K562 (cell line): ENCODE measurements at regions not wholly inside any gene's neighbourhood (a gene's known extent, or its start where the extent isn't known, plus 50 kb on each side); places are given as distances from the start of the nearest gene placed in this dataset.

Source experiments
- ATAC-seq: fragments of 200-7000 bp; cut with Tn5 transposase; 3 replicates; pipeline ENCODE4 v1.9.1; 2020; ENCODE audit warnings: moderate library complexity
- BruUV-seq: library from RNA; stranded (reverse); fragments of 400-500 nt; replicated peaks from 2 replicates; lab custom pipeline; 2021; lab: Mats Ljungman, UMichigan
- CTCF ChIA-PET: fragments of 300-600 bp; formaldehyde crosslinking; extraction: SDS; loops from one replicate; lab custom pipeline; 2021; ENCODE audit warnings: low intra/inter-chr PET ratio; lab: Yijun Ruan, JAX
- POLR2A ChIA-PET: fragments of 300-600, 350-650 bp; sonication (Branson Sonifier 250); formaldehyde crosslinking; extraction: SDS; loops from one replicate; lab custom pipeline; 2021; ENCODE audit warnings: antibody characterized with exemption, inconsistent platforms; lab: Yijun Ruan, JAX
- DNase-seq, 4 experiments: peaks; one replicate each; pipeline versions ENCODE4 v3.0.0 to v3.0.0-alpha.2; 2011 to 2018; ENCODE audit warnings: low spot score in 3 of 4, mixed read lengths in 3 of 4; ENCODE audit errors: extremely low read depth in 1 of 4
- FAIRE-seq: peaks from 2 replicates; lab custom pipeline; 2011; peaks lifted over from hg19 to GRCh38; lab: Jason Lieb, UNC
- H2AFZ ChIP-seq: 2 replicates; pipeline ENCODE4 v1.6.0; 2011; ENCODE audit warnings: low read depth, low read length, control low read depth, inconsistent platforms
- H3K27ac ChIP-seq: fragments of 200-600 bp; 3 replicates; pipeline ENCODE4 v1.8.0; 2011; ENCODE audit warnings: low read depth, mild to moderate bottlenecking, control low read depth, inconsistent platforms, low read length, moderate library complexity, mixed read lengths; ENCODE audit errors: extremely low read depth
- H3K27me3 ChIP-seq, 2 experiments: fragments of 300-600 bp in 1 of 2; 2 replicates in 1 of 2; 3 replicates in 1 of 2; pipeline versions ENCODE4 v1.6.0 to v1.8.0; 2011; ENCODE audit warnings: inconsistent platforms in 2 of 2, low read length in 2 of 2, mild to moderate bottlenecking in 1 of 2, mixed read lengths in 1 of 2, moderate library complexity in 1 of 2; ENCODE audit not compliant: control insufficient read depth in 2 of 2, insufficient read depth in 2 of 2
- H3K36me3 ChIP-seq: fragments of 300-600 bp; 3 replicates; pipeline ENCODE4 v1.8.0; 2011; ENCODE audit warnings: mild to moderate bottlenecking, low read length, inconsistent platforms; ENCODE audit not compliant: control insufficient read depth, insufficient read depth
- H3K4me1 ChIP-seq, 2 experiments: fragments of 200-600 bp in 1 of 2; replicated peaks in 1 of 2; 2 replicates in 1 of 2; 3 replicates in 1 of 2; pipeline versions ENCODE4 v1.5.1 to v1.8.0; 2011; ENCODE audit warnings: inconsistent platforms in 2 of 2, low read length in 2 of 2, mild to moderate bottlenecking in 1 of 2, mixed read lengths in 1 of 2, moderate library complexity in 1 of 2; ENCODE audit not compliant: control insufficient read depth in 2 of 2, insufficient read depth in 2 of 2
- H3K4me2 ChIP-seq: 2 replicates; pipeline ENCODE4 v1.6.1; 2011; ENCODE audit warnings: low read length, control low read depth, inconsistent platforms, mixed read lengths; ENCODE audit not compliant: insufficient read depth
- H3K4me3 ChIP-seq: fragments of 200-600 bp; sonication (generic), shearing (Covaris generic); 2 replicates; pipeline ENCODE4 v1.5.1; 2016; ENCODE audit warnings: control low read depth, inconsistent platforms
- H3K79me2 ChIP-seq: fragments of 200-600 bp; 3 replicates; pipeline ENCODE4 v1.8.0; 2011; ENCODE audit warnings: low read length, inconsistent platforms; ENCODE audit not compliant: control insufficient read depth, insufficient read depth
- H3K9ac ChIP-seq, 2 experiments: 2 replicates each; pipeline versions ENCODE4 v1.6.0 to v1.6.1; 2011; ENCODE audit warnings: low read depth in 2 of 2, low read length in 2 of 2, control low read depth in 1 of 2, inconsistent platforms in 1 of 2, mild to moderate bottlenecking in 1 of 2, mixed read lengths in 1 of 2; ENCODE audit not compliant: insufficient read depth in 1 of 2
- H3K9me1 ChIP-seq: one replicate; pipeline ENCODE4 v1.6.0; 2011; ENCODE audit warnings: inconsistent platforms, mild to moderate bottlenecking, low read length, moderate library complexity; ENCODE audit not compliant: control insufficient read depth, insufficient read depth
- H3K9me3 ChIP-seq: replicated peaks from 2 replicates; pipeline ENCODE4 v1.5.1; 2011; ENCODE audit warnings: low read depth, low read length, inconsistent platforms; ENCODE audit not compliant: control insufficient read depth, insufficient read depth
- H4K20me1 ChIP-seq: replicated peaks from 2 replicates; pipeline ENCODE4 v1.6.1; 2011; ENCODE audit warnings: low read length, inconsistent platforms, mixed read lengths; ENCODE audit not compliant: control insufficient read depth, insufficient read depth
- ARID2 ChIP-seq: fragments of 450-650 bp; IDR thresholded peaks from 2 replicates; pipeline ENCODE4 v1.6.1; 2017; ENCODE audit warnings: antibody characterized with exemption, mild to moderate bottlenecking
- ATF4 ChIP-seq: fragments of 450-650 bp; formaldehyde crosslinking; IDR thresholded peaks from 2 replicates; pipeline ENCODE4 v1.4.0; 2022; ENCODE audit warnings: mild to moderate bottlenecking, moderate library complexity
- BRD4 ChIP-seq: fragments of 200-600 bp; sonication (generic); IDR thresholded peaks from 2 replicates; pipeline ENCODE4 v1.6.1; 2017; ENCODE audit warnings: inconsistent platforms
- EHMT2 ChIP-seq: fragments of 450-650 bp; IDR thresholded peaks from 2 replicates; pipeline ENCODE4 v1.6.1; 2018; ENCODE audit warnings: antibody characterized with exemption
- FOXP1 ChIP-seq: sonication (generic); formaldehyde crosslinking; IDR thresholded peaks from 2 replicates; pipeline ENCODE4 v1.8.0; 2022; ENCODE audit warnings: mild to moderate bottlenecking, missing genetic modification reagents
- HNRNPLL ChIP-seq: fragments of 200-400 bp; formaldehyde crosslinking; IDR thresholded peaks from 2 replicates; pipeline ENCODE4 v1.6.1; 2017; ENCODE audit warnings: low read length, low read depth, mild to moderate bottlenecking; ENCODE audit not compliant: poor library complexity, severe bottlenecking
- MLX ChIP-seq, 2 experiments: fragments of 450-650 bp in 1 of 2; sonication (generic) in 1 of 2; formaldehyde crosslinking; conservative IDR thresholded peaks; 2 replicates each; pipeline versions ENCODE4 v1.4.0 to v1.8.1; 2020 to 2022; ENCODE audit warnings: mild to moderate bottlenecking in 1 of 2, missing genetic modification reagents in 1 of 2
- MXD1 ChIP-seq: fragments of 250-450 bp; sonication (Bioruptor Pico); IDR thresholded peaks from 2 replicates; pipeline ENCODE4 v1.8.0; 2021; ENCODE audit warnings: borderline replicate concordance, mild to moderate bottlenecking, moderate library complexity; ENCODE audit not compliant: poor library complexity, severe bottlenecking
- PHTF2 ChIP-seq: fragments of 250-450 bp; sonication (Bioruptor Pico); IDR thresholded peaks from 2 replicates; pipeline ENCODE4 v1.5.0; 2021; ENCODE audit warnings: mild to moderate bottlenecking
- POLR3G ChIP-seq: IDR thresholded peaks from 2 replicates; pipeline ENCODE4 v1.6.1; 2011; ENCODE audit not compliant: insufficient read length, insufficient replicate concordance; ENCODE audit errors: extremely low read depth
- RBBP5 ChIP-seq: fragments of 200-600 bp; sonication (generic); IDR thresholded peaks from 2 replicates; pipeline ENCODE4 v1.6.1; 2012; ENCODE audit warnings: borderline replicate concordance, mild to moderate bottlenecking, low read length, control low read depth, inconsistent platforms; ENCODE audit not compliant: insufficient read depth, poor library complexity, severe bottlenecking
- TEAD4 ChIP-seq, 2 experiments: sonication (generic) in 1 of 2; formaldehyde crosslinking in 1 of 2; IDR thresholded peaks; 2 replicates each; pipeline versions ENCODE4 v1.6.1 to v1.8.0; 2012 to 2022; ENCODE audit warnings: borderline replicate concordance in 1 of 2, inconsistent platforms in 1 of 2, low read length in 1 of 2, mild to moderate bottlenecking in 1 of 2, missing genetic modification reagents in 1 of 2
- ZNF407 ChIP-seq: fragments of 450-650 bp; IDR thresholded peaks from 2 replicates; pipeline ENCODE4 v1.6.1; 2016; ENCODE audit warnings: low read depth
- in situ Hi-C: fragments of 300-500 bp; cut with MboI; formaldehyde crosslinking; loops from 4 replicates; pipeline ENCODE4 v1.15.0; 2018; ENCODE audit warnings: inconsistent platforms, mixed read lengths
- intact Hi-C: fragments of 100-400 bp; cut with micrococcal nuclease; formaldehyde crosslinking; loops from 2 replicates; pipeline ENCODE4 v1.14.2; 2022

- no peak for FAIRE-seq
- Histone ChIP-seq H3K9me3 (no peaks in the 10 kb centered on the region), H3K9ac (no peak overlapping the region), H3K4me2 (no peak overlapping the region), H3K4me3 (no peak overlapping the region), H3K36me3 (no peaks in the 10 kb centered on the region), H3K4me1 (no peaks in the 10 kb centered on the region; a peak in 1 of 5 replicates), H4K20me1 (no peaks in the 10 kb centered on the region), H3K27me3 (no peaks in the 10 kb centered on the region), H3K79me2 (no peaks in the 10 kb centered on the region), H2AFZ (no peak overlapping the region), H3K27ac (no peak overlapping the region), H3K9me1 (no peaks in the 10 kb centered on the region)
- CTCF ChIA-PET: no interaction called here
- ATAC-seq: no peak
- POLR2A ChIA-PET: interaction anchor here (1.4 kb wide), 1 partner anchor 11 kb away, joined by 5 read pairs; no protein-coding TSS in a partner anchor
- in situ Hi-C loops: no loop called here
- intact Hi-C loops: no loop called here
- BruUV-seq: no TSS peak
- DNase-seq: no peak
- TF ChIP-seq MXD1 (CRISPR knock-in tag) (no peak), MLX (CRISPR knock-in tag; conservative IDR thresholded peaks at IDR 0.05) (no peak), POLR3G (no peak), PHTF2 (CRISPR knock-in tag) (no peak), HNRNPLL (no peak), FOXP1 (CRISPR knock-in tag) (no peak), ZNF407 (no peak), RBBP5 (no peak), ARID2 (no peak), BRD4 (no peak), TEAD4 (IDR thresholded peaks at IDR 0.05; ENCODE audit: low read length) (no peak), TEAD4 (CRISPR knock-in tag; IDR thresholded peaks at IDR 0.05; ENCODE audit: borderline replicate concordance) (no peak), EHMT2 (no peak), ATF4 (no peak)
Observed at GRCh38 chr2:105504459-105504858, 105.6 kb upstream of the FHL2 start.
